ENCODE measurements at regions not wholly inside any gene's neighbourhood (a gene's known extent, or its start where the extent isn't known, plus 50 kb on each side); places are given as distances from the start of the nearest gene placed in this dataset.

- DNase-seq = no peak
Measured at GRCh38 chr13:106911020-106911419, 343.1 kb upstream of the ARGLU1 start.

- DNase-seq = no peak
Measured at GRCh38 chr13:106906426-106906996, 338.6 kb upstream of the ARGLU1 start.

GRCh38 chr13:106905380-106906162 is 337.6 kb upstream of the ARGLU1 start:
- DNase-seq = no peak

- no peak for DNase-seq
Measured at GRCh38 chr13:106899442-106899841, 331.5 kb upstream of the ARGLU1 start.

- no peak for DNase-seq
Measured at GRCh38 chr13:106898231-106898630, 330.3 kb upstream of the ARGLU1 start.

GRCh38 chr13:106888148-106888547 is 320.2 kb upstream of the ARGLU1 start:
- no peak for DNase-seq

- DNase-seq = no peak
Measured at GRCh38 chr13:106887686-106888085, 319.7 kb upstream of the ARGLU1 start.

- DNase-seq = no peak
Measured at GRCh38 chr13:106883976-106884375, 316.0 kb upstream of the ARGLU1 start.

- DNase-seq = no peak
Measured at GRCh38 chr13:106882246-106882645, 314.3 kb upstream of the ARGLU1 start.

- no peak for DNase-seq
Measured at GRCh38 chr13:106879806-106880205, 311.9 kb upstream of the ARGLU1 start.

GRCh38 chr13:106874323-106874722 is 306.4 kb upstream of the ARGLU1 start:
- DNase-seq = no peak

GRCh38 chr13:106873810-106874209 is 305.9 kb upstream of the ARGLU1 start:
- DNase-seq = no peak

- DNase-seq = no peak
Measured at GRCh38 chr13:106867249-106867648, 299.3 kb upstream of the ARGLU1 start.

GRCh38 chr13:106865716-106866440 is 297.9 kb upstream of the ARGLU1 start:
- no peak for DNase-seq

- no peak for DNase-seq
Measured at GRCh38 chr13:106859533-106859904, 291.6 kb upstream of the ARGLU1 start.

GRCh38 chr13:106858903-106859532 is 291.1 kb upstream of the ARGLU1 start:
- no peak for DNase-seq

- no peak for DNase-seq
Measured at GRCh38 chr13:106852436-106852835, 284.5 kb upstream of the ARGLU1 start.

GRCh38 chr13:106850973-106851650 is 283.2 kb upstream of the ARGLU1 start:
- DNase-seq = no peak

- DNase-seq = no peak
Measured at GRCh38 chr13:106846571-106847448, 278.9 kb upstream of the ARGLU1 start.

- DNase-seq = no peak
Measured at GRCh38 chr13:106836186-106836802, 268.4 kb upstream of the ARGLU1 start.

- no peak for DNase-seq
Measured at GRCh38 chr13:106835477-106835876, 267.5 kb upstream of the ARGLU1 start.

GRCh38 chr13:106821979-106822378 is 254.0 kb upstream of the ARGLU1 start:
- DNase-seq = no peak

All from activated T-cell treated with anti-CD3 and anti-CD28 coated beads for 4 hours (primary cell).